Coronary artery (tissue), 2 donors: ENCODE measurements at regions not wholly inside any gene's neighbourhood (a gene's known extent, or its start where the extent isn't known, plus 50 kb on each side); places are given as distances from the start of the nearest gene placed in this dataset.
A peak's percentile ranks its signal among the peaks of the same experiment; 100 is the strongest.

ENCODE experiments used
- DNase-seq: peaks from one replicate; pipeline ENCODE4 v3.0.0-alpha.2; 2017; ENCODE audit warnings: low spot score
- H3K27ac ChIP-seq, 2 donors: fragments of 200-600 bp; sonication (generic); one replicate each; pipeline ENCODE4 v1.5.1; 2016 to 2019
- H3K4me3 ChIP-seq: fragments of 200-600 bp; sonication (generic); 2 replicates; pipeline ENCODE4 v1.5.1; 2016; ENCODE audit warnings: mild to moderate bottlenecking, moderate library complexity
- TF ChIP-seq, protein P1 (sequence below): fragments of 200-600 bp; sonication (generic); IDR thresholded peaks from one replicate; pipeline ENCODE4 v1.5.1; 2019; ENCODE audit warnings: antibody characterized with exemption

DNA sequence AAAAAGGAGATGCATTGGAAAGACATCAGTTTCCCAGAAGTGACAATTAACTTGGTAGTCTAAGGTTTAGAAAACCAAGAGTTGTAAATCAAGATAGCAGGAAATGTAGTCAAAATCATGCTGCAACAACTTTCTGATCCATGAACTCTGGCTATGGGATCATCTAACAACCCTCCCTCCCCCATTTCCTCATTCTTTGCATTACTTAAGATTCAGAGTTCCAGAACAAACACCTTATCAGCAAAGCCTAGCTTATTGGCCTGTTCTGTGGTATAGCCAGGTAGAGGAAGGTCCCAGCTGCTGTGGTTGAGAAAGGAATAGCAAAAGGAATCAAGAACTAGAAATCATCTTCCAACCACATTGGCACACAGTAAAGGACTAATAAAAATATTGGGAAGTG is 651.1 kb downstream of the METTL15 start:
- H3K4me3 ChIP-seq = no peak overlapping the region
- TF ChIP-seq, protein P1, sequence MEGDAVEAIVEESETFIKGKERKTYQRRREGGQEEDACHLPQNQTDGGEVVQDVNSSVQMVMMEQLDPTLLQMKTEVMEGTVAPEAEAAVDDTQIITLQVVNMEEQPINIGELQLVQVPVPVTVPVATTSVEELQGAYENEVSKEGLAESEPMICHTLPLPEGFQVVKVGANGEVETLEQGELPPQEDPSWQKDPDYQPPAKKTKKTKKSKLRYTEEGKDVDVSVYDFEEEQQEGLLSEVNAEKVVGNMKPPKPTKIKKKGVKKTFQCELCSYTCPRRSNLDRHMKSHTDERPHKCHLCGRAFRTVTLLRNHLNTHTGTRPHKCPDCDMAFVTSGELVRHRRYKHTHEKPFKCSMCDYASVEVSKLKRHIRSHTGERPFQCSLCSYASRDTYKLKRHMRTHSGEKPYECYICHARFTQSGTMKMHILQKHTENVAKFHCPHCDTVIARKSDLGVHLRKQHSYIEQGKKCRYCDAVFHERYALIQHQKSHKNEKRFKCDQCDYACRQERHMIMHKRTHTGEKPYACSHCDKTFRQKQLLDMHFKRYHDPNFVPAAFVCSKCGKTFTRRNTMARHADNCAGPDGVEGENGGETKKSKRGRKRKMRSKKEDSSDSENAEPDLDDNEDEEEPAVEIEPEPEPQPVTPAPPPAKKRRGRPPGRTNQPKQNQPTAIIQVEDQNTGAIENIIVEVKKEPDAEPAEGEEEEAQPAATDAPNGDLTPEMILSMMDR = no peak
- no peak for DNase-seq
- H3K27ac ChIP-seq = no peak overlapping the region

DNA sequence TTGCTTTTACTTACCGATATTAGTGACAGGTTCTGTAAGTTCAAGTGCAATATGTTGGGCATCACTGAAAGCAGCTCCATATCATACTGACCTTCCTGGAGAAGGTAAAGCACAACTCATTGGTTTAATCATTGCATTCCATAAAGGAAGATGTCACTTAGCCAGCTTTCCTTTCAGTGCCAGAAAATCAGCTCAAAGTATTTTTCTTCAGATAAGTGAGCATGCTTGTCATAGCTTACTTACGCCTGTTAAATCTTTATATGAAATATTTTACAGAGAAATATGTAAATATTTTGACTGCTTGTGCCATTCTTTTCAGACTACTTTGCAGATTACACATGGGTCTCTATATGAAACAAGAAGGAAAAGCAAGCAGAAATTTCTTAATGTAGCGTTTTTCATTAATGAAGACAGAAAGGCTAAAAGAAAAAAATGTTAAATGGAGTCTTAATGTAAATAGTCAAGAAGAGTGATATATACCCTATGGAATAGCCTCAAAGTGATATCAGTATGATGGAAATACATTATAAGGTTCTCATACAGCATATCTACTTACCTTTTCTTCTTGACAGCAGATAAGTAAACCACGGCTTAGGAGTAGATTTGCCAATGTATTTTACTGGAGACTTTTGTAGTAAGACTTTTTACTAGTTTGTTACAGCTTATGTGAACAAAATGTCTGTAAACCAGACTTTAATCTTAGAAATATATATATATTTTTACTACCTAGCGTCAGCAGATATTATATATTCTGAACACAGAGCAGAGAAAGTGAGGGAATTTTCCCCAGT is 649.7 kb downstream of the METTL15 start:
- peak overlapping the region in 1 of 2 donors; percentile 23 for H3K27ac ChIP-seq
- TF ChIP-seq, protein P1 = no peak
- H3K4me3 ChIP-seq = no peak overlapping the region
- DNase-seq = no peak

DNA sequence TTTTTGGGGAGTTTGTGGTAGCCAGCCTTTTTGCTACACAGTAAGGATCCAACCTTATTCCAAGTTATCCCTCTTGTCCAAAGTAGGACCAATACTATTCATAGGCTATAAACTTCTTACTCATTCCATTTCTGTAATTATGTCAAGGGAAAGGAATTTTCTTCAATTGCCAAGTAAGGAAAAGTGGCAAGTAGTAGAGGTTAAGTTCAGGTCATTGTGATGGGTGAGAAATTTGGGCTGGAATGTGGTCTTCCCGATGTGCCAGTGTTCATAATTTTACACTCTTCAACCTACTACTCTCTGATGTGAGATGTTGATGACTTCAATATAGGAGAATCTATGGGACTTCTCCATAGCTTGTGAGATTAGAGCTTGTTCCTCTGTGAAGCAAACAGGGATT is 648.8 kb downstream of the METTL15 start:
- no peak overlapping the region for H3K4me3 ChIP-seq
- H3K27ac ChIP-seq = peak overlapping the region; percentile 13 to 56
- TF ChIP-seq, protein P1 = no peak
- DNase-seq = no peak

DNA sequence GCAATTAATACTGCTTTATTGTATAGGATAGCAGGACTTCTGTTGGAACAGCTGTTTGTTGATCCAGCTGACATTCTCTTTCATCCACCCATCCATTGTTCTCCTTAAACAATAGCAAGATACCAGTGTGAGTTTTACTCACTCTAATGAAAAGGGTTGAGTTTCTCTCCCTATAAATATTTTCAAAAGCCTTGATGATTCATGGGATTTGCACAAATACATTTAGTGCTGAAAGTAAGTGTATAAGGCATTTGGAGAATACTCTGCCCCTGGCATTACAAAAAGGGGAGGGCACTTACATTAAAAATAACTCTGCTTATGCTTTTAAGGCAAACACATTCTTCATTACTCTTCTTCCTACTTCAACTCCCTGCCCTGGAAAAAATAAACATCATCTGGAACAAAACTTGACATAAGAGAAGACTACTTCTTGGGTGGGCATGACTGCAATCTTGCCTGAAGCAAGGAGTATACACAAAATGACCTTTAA is 634.9 kb downstream of the METTL15 start:
- H3K27ac ChIP-seq = no peak overlapping the region
- no peak for DNase-seq
- TF ChIP-seq, protein P1 = no peak
- H3K4me3 ChIP-seq = no peak overlapping the region

DNA sequence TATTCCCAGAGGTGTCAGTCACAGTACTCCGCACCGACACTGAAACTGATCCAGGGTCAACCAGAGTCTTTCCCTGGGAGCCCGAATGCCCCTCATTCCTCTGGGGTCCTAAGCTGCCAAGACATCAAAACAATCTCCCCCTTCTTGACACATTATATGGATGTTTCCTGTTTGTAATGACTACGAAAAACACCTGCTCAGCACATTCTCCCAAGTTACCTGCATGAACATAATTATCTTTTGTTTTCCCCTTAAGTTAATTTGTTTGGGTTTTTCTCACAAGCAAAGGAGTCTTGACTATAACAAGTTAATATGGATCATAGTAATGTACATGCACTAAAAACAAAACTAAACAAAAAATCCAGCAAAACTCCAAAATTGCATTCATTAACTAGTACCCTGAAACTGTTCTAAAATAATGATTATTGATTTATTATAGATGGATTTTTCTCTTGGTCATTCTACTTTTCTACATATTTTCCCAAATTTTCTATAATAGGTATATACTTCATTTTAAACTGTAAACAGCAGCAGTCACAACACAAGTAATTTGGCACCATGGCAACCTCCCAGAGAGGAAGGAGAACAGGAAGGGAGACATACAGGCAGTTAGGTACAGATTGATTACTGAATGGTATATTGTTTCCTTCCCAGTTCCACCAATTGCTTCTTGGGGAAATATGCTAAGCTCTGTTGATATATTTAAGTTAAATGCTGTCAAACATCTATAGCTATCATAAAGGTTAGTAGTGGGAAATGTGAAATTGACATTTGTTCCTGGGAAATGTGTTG is 631.5 kb downstream of the METTL15 start:
- no peak for DNase-seq
- H3K4me3 ChIP-seq = no peak overlapping the region
- TF ChIP-seq, protein P1 = no peak
- H3K27ac ChIP-seq = no peak overlapping the region

DNA sequence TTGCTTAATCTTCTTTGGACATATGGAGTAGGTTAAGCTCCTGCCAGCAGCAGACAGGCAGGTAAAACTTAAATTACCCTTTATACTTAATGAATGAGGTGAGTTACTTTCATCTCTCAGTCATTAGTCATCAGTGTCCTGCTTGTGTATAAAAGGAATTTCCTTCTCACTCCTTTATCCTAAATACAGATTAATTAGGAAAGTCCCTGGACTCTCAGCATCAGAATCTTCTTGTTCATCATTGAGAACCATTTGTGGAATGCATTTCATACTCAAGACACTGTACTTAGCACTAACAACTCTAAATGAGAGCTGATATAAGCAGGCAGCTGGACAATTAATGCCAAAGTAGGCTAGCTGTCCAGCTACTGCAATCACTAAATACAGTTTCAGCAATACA is 630.4 kb downstream of the METTL15 start:
- TF ChIP-seq, protein P1 = no peak
- no peak for DNase-seq

More for the DNA sequence above, 630.4 kb downstream of the METTL15 start:
- Histone ChIP-seq H3K27ac (no peak overlapping the region), H3K4me3 (no peak overlapping the region)
